ENCODE measurements at regions not wholly inside any gene's neighbourhood (a gene's known extent, or its start where the extent isn't known, plus 50 kb on each side); places are given as distances from the start of the nearest gene placed in this dataset.
"Not testable (repeated sequence)": the region's sequence is repeated elsewhere in the genome, so short reads cannot be mapped to it uniquely, and the experiment has no call there.

GRCh38 chr3:98644168-98644567, 50.8 kb upstream of the CPOX start:
- Mint-ChIP-seq H3K9me3 (peaks cover 0 to 2% of the 10 kb centered on the region in 2 donors), H3K36me3 (peaks cover 0 to 10% of the 10 kb centered on the region in 2 donors), H3K27ac (no peak overlapping the region)
- no peak for DNase-seq (ENCODE audit: low spot score in 2 of 2)
- no peak for ATAC-seq

GRCh38 chr3:98645039-98645438, 51.6 kb upstream of the CPOX start:
- H3K9me3 Mint-ChIP-seq: no peaks in the 10 kb centered on the region
- DNase-seq (ENCODE audit: low spot score in 2 of 2) (no peak), ATAC-seq (no peak)

GRCh38 chr3:98646680-98647079, 53.3 kb upstream of the CPOX start:
- no peaks in the 10 kb centered on the region for H3K9me3 Mint-ChIP-seq

More at GRCh38 chr3:98645039-98645438, 51.6 kb upstream of the CPOX start:
- peaks cover 0 to 5% of the 10 kb centered on the region in 2 donors for H3K36me3 Mint-ChIP-seq
- peak overlapping the region in 1 of 2 donors; percentile 7 for H3K27ac Mint-ChIP-seq

GRCh38 chr3:98647197-98647596, 53.8 kb upstream of the CPOX start:
- Mint-ChIP-seq H3K27ac (no peak overlapping the region), H3K9me3 (no peaks in the 10 kb centered on the region), H3K36me3 (peaks cover 0 to 5% of the 10 kb centered on the region in 2 donors)
- no peak for DNase-seq (ENCODE audit: low spot score in 2 of 2)
- no peak for ATAC-seq

More at GRCh38 chr3:98646680-98647079, 53.3 kb upstream of the CPOX start:
- Mint-ChIP-seq H3K36me3 (peaks cover 0 to 5% of the 10 kb centered on the region in 2 donors), H3K27ac (no peak overlapping the region)
- no peak for DNase-seq (ENCODE audit: low spot score in 2 of 2)
- ATAC-seq: no peak

GRCh38 chr3:98650971-98651779, 57.8 kb upstream of the CPOX start:
- DNase-seq (ENCODE audit: low spot score in 2 of 2) (no peak), ATAC-seq (peak in 1 of 2 donors; percentile 16)
- H3K27ac Mint-ChIP-seq: no peak overlapping the region
- no peaks in the 10 kb centered on the region for H3K36me3 Mint-ChIP-seq
- H3K9me3 Mint-ChIP-seq: no peaks in the 10 kb centered on the region

- ATAC-seq (no peak), DNase-seq (ENCODE audit: low spot score in 2 of 2) (no peak)
- no peaks in the 10 kb centered on the region for H3K36me3 Mint-ChIP-seq
- H3K9me3 Mint-ChIP-seq: no peaks in the 10 kb centered on the region
- no peak overlapping the region for H3K27ac Mint-ChIP-seq
Observed at GRCh38 chr3:98651780-98652077, 58.3 kb upstream of the CPOX start.

- Mint-ChIP-seq H3K27ac (no peak overlapping the region), H3K36me3 (no peaks in the 10 kb centered on the region), H3K9me3 (no peaks in the 10 kb centered on the region)
- DNase-seq (ENCODE audit: low spot score in 2 of 2): no peak
- ATAC-seq: no peak
Observed at GRCh38 chr3:98655666-98656065, 62.3 kb upstream of the CPOX start.

GRCh38 chr3:98657457-98657856, 64.0 kb upstream of the CPOX start:
- no peaks in the 10 kb centered on the region for H3K36me3 Mint-ChIP-seq
- ATAC-seq (peak; percentile 66 to 81), DNase-seq (ENCODE audit: low spot score in 2 of 2) (peak in 1 of 2 donors; percentile 54)
- no peaks in the 10 kb centered on the region for H3K9me3 Mint-ChIP-seq
- no peak overlapping the region for H3K27ac Mint-ChIP-seq

GRCh38 chr3:98662699-98663098, 69.3 kb upstream of the CPOX start:
- Mint-ChIP-seq H3K36me3 (no peaks in the 10 kb centered on the region), H3K9me3 (no peaks in the 10 kb centered on the region), H3K27ac (no peak overlapping the region)
- DNase-seq (ENCODE audit: low spot score in 2 of 2): no peak
- ATAC-seq: no peak

GRCh38 chr3:98670020-98670419, 76.6 kb upstream of the CPOX start:
- DNase-seq (ENCODE audit: low spot score in 2 of 2) (no peak), ATAC-seq (no peak)
- Mint-ChIP-seq H3K27ac (no peak overlapping the region), H3K36me3 (no peaks in the 10 kb centered on the region), H3K9me3 (no peaks in the 10 kb centered on the region)

GRCh38 chr3:98679986-98680385, 83.2 kb upstream of the ST3GAL6 start:
- ATAC-seq: no peak
- H3K27ac Mint-ChIP-seq: no peak overlapping the region
- no peaks in the 10 kb centered on the region for H3K9me3 Mint-ChIP-seq
- no peak for DNase-seq (ENCODE audit: low spot score in 2 of 2)
- no peaks in the 10 kb centered on the region for H3K36me3 Mint-ChIP-seq

- Mint-ChIP-seq H3K9me3 (no peaks in the 10 kb centered on the region), H3K36me3 (no peaks in the 10 kb centered on the region), H3K27ac (no peak overlapping the region)
- DNase-seq (ENCODE audit: low spot score in 2 of 2): no peak
- peak in 1 of 2 donors; percentile 24 for ATAC-seq
Observed at GRCh38 chr3:98680723-98681122, 82.4 kb upstream of the ST3GAL6 start.

GRCh38 chr3:98681486-98681885, 81.7 kb upstream of the ST3GAL6 start:
- no peaks in the 10 kb centered on the region for H3K36me3 Mint-ChIP-seq
- H3K9me3 Mint-ChIP-seq: no peaks in the 10 kb centered on the region
- ATAC-seq (no peak), DNase-seq (ENCODE audit: low spot score in 2 of 2) (no peak)
- no peak overlapping the region for H3K27ac Mint-ChIP-seq

GRCh38 chr3:98682391-98682790, 80.7 kb upstream of the ST3GAL6 start:
- not testable (repeated sequence) for H3K27ac Mint-ChIP-seq; H3K36me3 Mint-ChIP-seq; DNase-seq (ENCODE audit: low spot score in 2 of 2); H3K9me3 Mint-ChIP-seq; ATAC-seq

- ATAC-seq: peak; percentile 14 to 47
- no peaks in the 10 kb centered on the region for H3K36me3 Mint-ChIP-seq
- no peak for DNase-seq (ENCODE audit: low spot score in 2 of 2)
- no peak overlapping the region for H3K27ac Mint-ChIP-seq
- H3K9me3 Mint-ChIP-seq: no peaks in the 10 kb centered on the region
Observed at GRCh38 chr3:98688363-98688762, 74.8 kb upstream of the ST3GAL6 start.

GRCh38 chr3:98690876-98691275, 72.3 kb upstream of the ST3GAL6 start:
- Mint-ChIP-seq H3K9me3 (no peaks in the 10 kb centered on the region), H3K36me3 (no peaks in the 10 kb centered on the region), H3K27ac (no peak overlapping the region)
- DNase-seq (ENCODE audit: low spot score in 2 of 2) (no peak), ATAC-seq (peak in 1 of 2 donors; percentile 18)

- DNase-seq (ENCODE audit: low spot score in 2 of 2): no peak
- H3K9me3 Mint-ChIP-seq: no peaks in the 10 kb centered on the region
- no peak overlapping the region for H3K27ac Mint-ChIP-seq
- ATAC-seq: no peak
- no peaks in the 10 kb centered on the region for H3K36me3 Mint-ChIP-seq
Observed at GRCh38 chr3:98691897-98692296, 71.2 kb upstream of the ST3GAL6 start.

- DNase-seq (ENCODE audit: low spot score in 2 of 2) (no peak), ATAC-seq (no peak)
- no peaks in the 10 kb centered on the region for H3K9me3 Mint-ChIP-seq
- H3K27ac Mint-ChIP-seq: no peak overlapping the region
- H3K36me3 Mint-ChIP-seq: no peaks in the 10 kb centered on the region
Observed at GRCh38 chr3:98692787-98693473, 70.2 kb upstream of the ST3GAL6 start.

Measured in activated naive CD4-positive, alpha-beta T cell treated with anti-CD3 and anti-CD28 coated beads, Interleukin-2, amount 50 U/mL, for 72 hours (primary cell).